Neural cell (in vitro differentiated cells): ENCODE measurements at regions not wholly inside any gene's neighbourhood (a gene's known extent, or its start where the extent isn't known, plus 50 kb on each side); places are given as distances from the start of the nearest gene placed in this dataset.

Source experiments
- H2AFZ ChIP-seq: fragments of 200-600, 300-800 bp; sonication (generic), shearing (Covaris generic); 2 replicates; pipeline ENCODE4 v1.6.0; 2014; ENCODE audit warnings: low read depth, mild to moderate bottlenecking, antibody characterized with exemption, low read length, moderate library complexity
- H3F3A ChIP-seq: fragments of 200-600 bp; shearing (Covaris generic); 2 replicates; pipeline ENCODE4 v1.6.1; 2016; ENCODE audit warnings: mild to moderate bottlenecking, moderate library complexity, mixed read lengths, antibody characterized with exemption, low read length; ENCODE audit not compliant: insufficient read depth, poor library complexity, severe bottlenecking
- H3K27ac ChIP-seq: fragments of 200-600, 300-800 bp; sonication (generic), shearing (Covaris generic); 2 replicates; pipeline ENCODE4 v1.5.1; 2014; ENCODE audit warnings: mild to moderate bottlenecking, low read length, moderate library complexity
- H3K27me3 ChIP-seq: fragments of 300-800, 200-600 bp; sonication (generic), shearing (Covaris generic); 2 replicates; pipeline ENCODE4 v1.6.0; 2014; ENCODE audit warnings: mild to moderate bottlenecking, low read depth, low read length, moderate library complexity; ENCODE audit not compliant: insufficient read depth
- H3K36me3 ChIP-seq: fragments of 300-800, 200-600 bp; sonication (generic), shearing (Covaris generic); 2 replicates; pipeline ENCODE4 v1.5.1; 2014; ENCODE audit warnings: mild to moderate bottlenecking, antibody characterized with exemption, low read length, moderate library complexity; ENCODE audit not compliant: insufficient read depth
- H3K4me2 ChIP-seq: fragments of 300-800, 200-600 bp; sonication (generic), shearing (Covaris generic); 2 replicates; pipeline ENCODE4 v1.6.0; 2014; ENCODE audit warnings: mild to moderate bottlenecking, low read length
- H3K4me3 ChIP-seq: fragments of 300-800, 200-600 bp; sonication (generic), shearing (Covaris generic); 2 replicates; pipeline ENCODE4 v1.5.1; 2014; ENCODE audit warnings: mild to moderate bottlenecking, low read length, moderate library complexity
- H3K79me2 ChIP-seq: fragments of 200-600 bp; shearing (Covaris generic); replicated peaks from 2 replicates; pipeline ENCODE4 v1.6.0; 2014; ENCODE audit warnings: mild to moderate bottlenecking, low read length, moderate library complexity; ENCODE audit not compliant: insufficient read depth
- H3K9ac ChIP-seq: fragments of 300-800, 200-600 bp; sonication (generic), shearing (Covaris generic); 2 replicates; pipeline ENCODE4 v1.6.1; 2016; ENCODE audit warnings: mild to moderate bottlenecking, low read length, mixed read lengths
- H3K9me2 ChIP-seq: fragments of 200-600 bp; shearing (Covaris generic); 2 replicates; pipeline ENCODE4 v1.6.1; 2016; ENCODE audit warnings: mild to moderate bottlenecking, low read length, mixed read lengths; ENCODE audit not compliant: insufficient read depth
- H3K9me3 ChIP-seq: fragments of 200-600, 300-800 bp; sonication (generic), shearing (Covaris generic); 2 replicates; pipeline ENCODE4 v1.6.1; 2016; ENCODE audit warnings: mild to moderate bottlenecking, mixed run types, low read length, moderate library complexity, mixed read lengths
- H4K20me1 ChIP-seq: fragments of 200-600 bp; shearing (Covaris generic); 2 replicates; pipeline ENCODE4 v1.6.1; 2016; ENCODE audit warnings: mild to moderate bottlenecking, mixed run types; ENCODE audit not compliant: insufficient read depth
- CTCF ChIP-seq: fragments of 450-650 bp; IDR thresholded peaks from 2 replicates; pipeline ENCODE4 v1.5.1; 2014; ENCODE audit warnings: antibody characterized with exemption, mild to moderate bottlenecking, moderate library complexity; ENCODE audit not compliant: poor library complexity, severe bottlenecking
- EP300 ChIP-seq: fragments of 450-650 bp; conservative IDR thresholded peaks from 2 replicates; pipeline ENCODE4 v1.6.1; 2014; ENCODE audit warnings: antibody characterized with exemption, mild to moderate bottlenecking, moderate library complexity; ENCODE audit not compliant: poor library complexity, severe bottlenecking
- EZH2 ChIP-seq: fragments of 200-600, 300-800 bp; shearing (Covaris generic), sonication (generic); IDR thresholded peaks from 2 replicates; pipeline ENCODE4 v1.6.1; 2014; ENCODE audit warnings: antibody characterized with exemption, low read length, borderline replicate concordance, mild to moderate bottlenecking; ENCODE audit not compliant: insufficient read depth, poor library complexity, severe bottlenecking
- MXI1 ChIP-seq: fragments of 450-650 bp; conservative IDR thresholded peaks from 2 replicates; pipeline ENCODE4 v1.6.1; 2014; ENCODE audit warnings: antibody characterized with exemption, mild to moderate bottlenecking; ENCODE audit not compliant: poor library complexity, severe bottlenecking
- POLR2AphosphoS5 ChIP-seq: IDR thresholded peaks from 2 replicates; pipeline ENCODE4 v1.6.1; 2012
- RAD21 ChIP-seq: fragments of 450-650 bp; conservative IDR thresholded peaks from 2 replicates; pipeline ENCODE4 v1.6.1; 2014; ENCODE audit warnings: antibody characterized with exemption, mild to moderate bottlenecking, moderate library complexity
- REST ChIP-seq: IDR thresholded peaks from 2 replicates; pipeline ENCODE4 v1.6.1; 2012; ENCODE audit warnings: borderline replicate concordance
- SMC3 ChIP-seq: fragments of 450-650 bp; conservative IDR thresholded peaks from 2 replicates; pipeline ENCODE4 v1.6.1; 2014; ENCODE audit warnings: antibody characterized with exemption, mild to moderate bottlenecking, moderate library complexity; ENCODE audit not compliant: poor library complexity
- TAF1 ChIP-seq: IDR thresholded peaks from 2 replicates; pipeline ENCODE4 v1.6.1; 2012; ENCODE audit warnings: low read depth

- H3K36me3 ChIP-seq = no peaks in the 10 kb centered on the region
- no peak overlapping the region for H3K4me2 ChIP-seq
- H3F3A ChIP-seq = no peaks in the 10 kb centered on the region
Measured at GRCh38 chr14:42606839-42607238, 1000.2 kb downstream of the LRFN5 start.

GRCh38 chr14:42602336-42602845, 995.7 kb downstream of the LRFN5 start:
- H3K9me3 ChIP-seq = no peaks in the 10 kb centered on the region
- H3K36me3 ChIP-seq = no peaks in the 10 kb centered on the region
- H3K27ac ChIP-seq = no peak overlapping the region
- H3K9ac ChIP-seq = no peak overlapping the region
- H4K20me1 ChIP-seq = no peaks in the 10 kb centered on the region
- no peaks in the 10 kb centered on the region for H3K79me2 ChIP-seq
- H3F3A ChIP-seq = no peaks in the 10 kb centered on the region
- no peak overlapping the region for H3K4me2 ChIP-seq
- no peak overlapping the region for H2AFZ ChIP-seq
- H3K4me3 ChIP-seq = no peak overlapping the region
- H3K27me3 ChIP-seq = no peaks in the 10 kb centered on the region
- H3K9me2 ChIP-seq = no peaks in the 10 kb centered on the region
- no peak for TF ChIP-seq TAF1
- TF ChIP-seq MXI1 = no peak
- no peak for TF ChIP-seq POLR2AphosphoS5
- TF ChIP-seq EZH2 = no peak
- no peak for TF ChIP-seq REST
- no peak for TF ChIP-seq SMC3
- TF ChIP-seq RAD21 = no peak

More at GRCh38 chr14:42606839-42607238, 1000.2 kb downstream of the LRFN5 start:
- TF ChIP-seq REST (no peak), RAD21 (no peak), SMC3 (no peak), CTCF (no peak), MXI1 (no peak), POLR2AphosphoS5 (no peak), TAF1 (no peak), EP300 (no peak), EZH2 (no peak)
- no peaks in the 10 kb centered on the region for H3K79me2 ChIP-seq
- H3K27me3 ChIP-seq = no peaks in the 10 kb centered on the region
- no peaks in the 10 kb centered on the region for H4K20me1 ChIP-seq
- H3K9me3 ChIP-seq = no peaks in the 10 kb centered on the region
- H3K9me2 ChIP-seq = no peaks in the 10 kb centered on the region
- no peak overlapping the region for H3K4me3 ChIP-seq
- no peak overlapping the region for H3K9ac ChIP-seq
- no peak overlapping the region for H3K27ac ChIP-seq
- H2AFZ ChIP-seq = no peak overlapping the region
